ENCODE measurements at regions not wholly inside any gene's neighbourhood (a gene's known extent, or its start where the extent isn't known, plus 50 kb on each side); places are given as distances from the start of the nearest gene placed in this dataset.

GRCh38 chr2:191508738-191509137, 169.2 kb upstream of the NABP1 start:
- Histone ChIP-seq H2AFZ (ENCODE audit: low read depth, low read length) (no peak overlapping the region), H3K9ac (ENCODE audit: low read length) (no peak overlapping the region), H3K27ac (ENCODE audit: low read depth, low read length) (no peak overlapping the region), H4K20me1 (ENCODE audit: insufficient read depth, low read length) (no peaks in the 10 kb centered on the region), H3K36me3 (ENCODE audit: insufficient read depth, low read length) (no peaks in the 10 kb centered on the region), H3K79me2 (ENCODE audit: insufficient read depth, low read length) (no peaks in the 10 kb centered on the region), H3K4me1 (ENCODE audit: insufficient read depth, low read length) (no peaks in the 10 kb centered on the region), H3K9me3 (ENCODE audit: insufficient read depth, low read depth, low read length) (no peaks in the 10 kb centered on the region), H3K4me2 (ENCODE audit: low read length) (no peak overlapping the region), H3K27me3 (ENCODE audit: insufficient read depth, low read length) (no peaks in the 10 kb centered on the region), H3K4me3 (ENCODE audit: insufficient read depth, low read depth, low read length) (no peak overlapping the region)
- Mint-ChIP-seq H3K4me1 (ENCODE audit: low read depth, unreplicated experiment) (no peaks in the 10 kb centered on the region), H3K4me3 (ENCODE audit: unreplicated experiment) (no peak overlapping the region), H3K27me3 (ENCODE audit: low read depth, unreplicated experiment) (no peaks in the 10 kb centered on the region), H3K27ac (ENCODE audit: unreplicated experiment) (no peak overlapping the region), H3K9me3 (ENCODE audit: unreplicated experiment) (peaks cover 11% of the 10 kb centered on the region), H3K36me3 (ENCODE audit: low read depth, unreplicated experiment) (no peaks in the 10 kb centered on the region)
- FAIRE-seq (no peak), DNase-seq (ENCODE audit: low read depth) (no peak)
- TF ChIP-seq, protein P1, sequence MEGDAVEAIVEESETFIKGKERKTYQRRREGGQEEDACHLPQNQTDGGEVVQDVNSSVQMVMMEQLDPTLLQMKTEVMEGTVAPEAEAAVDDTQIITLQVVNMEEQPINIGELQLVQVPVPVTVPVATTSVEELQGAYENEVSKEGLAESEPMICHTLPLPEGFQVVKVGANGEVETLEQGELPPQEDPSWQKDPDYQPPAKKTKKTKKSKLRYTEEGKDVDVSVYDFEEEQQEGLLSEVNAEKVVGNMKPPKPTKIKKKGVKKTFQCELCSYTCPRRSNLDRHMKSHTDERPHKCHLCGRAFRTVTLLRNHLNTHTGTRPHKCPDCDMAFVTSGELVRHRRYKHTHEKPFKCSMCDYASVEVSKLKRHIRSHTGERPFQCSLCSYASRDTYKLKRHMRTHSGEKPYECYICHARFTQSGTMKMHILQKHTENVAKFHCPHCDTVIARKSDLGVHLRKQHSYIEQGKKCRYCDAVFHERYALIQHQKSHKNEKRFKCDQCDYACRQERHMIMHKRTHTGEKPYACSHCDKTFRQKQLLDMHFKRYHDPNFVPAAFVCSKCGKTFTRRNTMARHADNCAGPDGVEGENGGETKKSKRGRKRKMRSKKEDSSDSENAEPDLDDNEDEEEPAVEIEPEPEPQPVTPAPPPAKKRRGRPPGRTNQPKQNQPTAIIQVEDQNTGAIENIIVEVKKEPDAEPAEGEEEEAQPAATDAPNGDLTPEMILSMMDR (IDR thresholded peaks at IDR 0.05; ENCODE audit: insufficient read depth, low read depth, low read length) = no peak
- TF ChIP-seq EZH2 (IDR thresholded peaks at IDR 0.05; ENCODE audit: insufficient read depth, low read length) = no peak

- H3K27ac ChIP-seq (ENCODE audit: low read depth, low read length) = no peak overlapping the region
- no peaks in the 10 kb centered on the region for H3K36me3 ChIP-seq (ENCODE audit: insufficient read depth, low read length)
- no peaks in the 10 kb centered on the region for H3K9me3 ChIP-seq (ENCODE audit: insufficient read depth, low read depth, low read length)
- peaks cover 3% of the 10 kb centered on the region for H3K4me1 Mint-ChIP-seq (ENCODE audit: low read depth, unreplicated experiment)
- no peaks in the 10 kb centered on the region for H3K27me3 ChIP-seq (ENCODE audit: insufficient read depth, low read length)
- H3K27me3 Mint-ChIP-seq (ENCODE audit: low read depth, unreplicated experiment) = no peaks in the 10 kb centered on the region
- no peak for DNase-seq (ENCODE audit: low read depth)
- no peak overlapping the region for H3K9ac ChIP-seq (ENCODE audit: low read length)
- no peaks in the 10 kb centered on the region for H3K36me3 Mint-ChIP-seq (ENCODE audit: low read depth, unreplicated experiment)
- no peak overlapping the region for H3K4me2 ChIP-seq (ENCODE audit: low read length)
- no peaks in the 10 kb centered on the region for H3K79me2 ChIP-seq (ENCODE audit: insufficient read depth, low read length)
- H3K4me3 ChIP-seq (ENCODE audit: insufficient read depth, low read depth, low read length) = no peak overlapping the region
- peaks cover 6% of the 10 kb centered on the region for H3K9me3 Mint-ChIP-seq (ENCODE audit: unreplicated experiment)
- no peak for TF ChIP-seq EZH2 (IDR thresholded peaks at IDR 0.05; ENCODE audit: insufficient read depth, low read length)
- TF ChIP-seq, protein P1 (IDR thresholded peaks at IDR 0.05; ENCODE audit: insufficient read depth, low read depth, low read length) = no peak
- H2AFZ ChIP-seq (ENCODE audit: low read depth, low read length) = peak overlapping the region; percentile 1
- H3K27ac Mint-ChIP-seq (ENCODE audit: unreplicated experiment) = no peak overlapping the region
- FAIRE-seq = no peak
- H3K4me1 ChIP-seq (ENCODE audit: insufficient read depth, low read length) = no peaks in the 10 kb centered on the region
- no peaks in the 10 kb centered on the region for H4K20me1 ChIP-seq (ENCODE audit: insufficient read depth, low read length)
- H3K4me3 Mint-ChIP-seq (ENCODE audit: unreplicated experiment) = no peak overlapping the region
These were observed 165.6 kb upstream of the NABP1 start for GRCh38 chr2:191512216-191512835.

DNA sequence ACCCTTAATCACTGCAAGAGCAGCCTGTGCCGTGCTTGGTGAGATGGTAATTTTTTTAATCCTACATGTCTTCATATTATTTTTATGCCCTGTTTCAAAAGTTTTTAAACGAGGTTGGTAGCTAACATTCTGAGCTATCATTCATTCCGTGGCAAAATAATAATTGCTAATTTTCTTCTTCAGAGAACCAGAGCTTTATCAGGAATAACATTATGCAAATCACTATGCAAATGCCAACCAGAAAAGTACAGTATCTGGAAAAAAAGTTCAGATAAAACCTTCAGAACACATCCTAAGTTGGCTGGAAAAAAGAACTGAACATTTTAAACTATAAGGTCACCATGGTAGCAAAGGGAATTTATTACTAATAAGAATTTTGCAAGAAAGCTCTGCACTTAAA, 165.1 kb upstream of the NABP1 start:
- H3K4me1 Mint-ChIP-seq (ENCODE audit: low read depth, unreplicated experiment) = peaks cover 3% of the 10 kb centered on the region
- H3K9ac ChIP-seq (ENCODE audit: low read length) = no peak overlapping the region
- no peaks in the 10 kb centered on the region for H3K9me3 ChIP-seq (ENCODE audit: insufficient read depth, low read depth, low read length)
- H4K20me1 ChIP-seq (ENCODE audit: insufficient read depth, low read length) = no peaks in the 10 kb centered on the region
- no peak overlapping the region for H3K4me2 ChIP-seq (ENCODE audit: low read length)
- H3K27me3 ChIP-seq (ENCODE audit: insufficient read depth, low read length) = no peaks in the 10 kb centered on the region
- no peaks in the 10 kb centered on the region for H3K36me3 Mint-ChIP-seq (ENCODE audit: low read depth, unreplicated experiment)
- TF ChIP-seq, protein P1 (IDR thresholded peaks at IDR 0.05; ENCODE audit: insufficient read depth, low read depth, low read length) = no peak
- TF ChIP-seq EZH2 (IDR thresholded peaks at IDR 0.05; ENCODE audit: insufficient read depth, low read length) = no peak
- H3K27ac ChIP-seq (ENCODE audit: low read depth, low read length) = no peak overlapping the region
- H3K9me3 Mint-ChIP-seq (ENCODE audit: unreplicated experiment) = peaks cover under 1% of the 10 kb centered on the region
- no peak overlapping the region for H3K4me3 ChIP-seq (ENCODE audit: insufficient read depth, low read depth, low read length)
- no peaks in the 10 kb centered on the region for H3K36me3 ChIP-seq (ENCODE audit: insufficient read depth, low read length)
- H3K4me3 Mint-ChIP-seq (ENCODE audit: unreplicated experiment) = no peak overlapping the region
- no peaks in the 10 kb centered on the region for H3K27me3 Mint-ChIP-seq (ENCODE audit: low read depth, unreplicated experiment)
- H3K4me1 ChIP-seq (ENCODE audit: insufficient read depth, low read length) = no peaks in the 10 kb centered on the region
- DNase-seq (ENCODE audit: low read depth) (no peak), FAIRE-seq (no peak)
- H3K27ac Mint-ChIP-seq (ENCODE audit: unreplicated experiment) = no peak overlapping the region
- no peaks in the 10 kb centered on the region for H3K79me2 ChIP-seq (ENCODE audit: insufficient read depth, low read length)
- H2AFZ ChIP-seq (ENCODE audit: low read depth, low read length) = no peak overlapping the region
